GM12874 (cell line): ENCODE measurements at regions not wholly inside any gene's neighbourhood (a gene's known extent, or its start where the extent isn't known, plus 50 kb on each side); places are given as distances from the start of the nearest gene placed in this dataset.

Source experiments
- TF ChIP-seq, protein P1 (sequence below): IDR thresholded peaks from 2 replicates; pipeline ENCODE4 v1.5.1; 2011; ENCODE audit warnings: low read depth, mild to moderate bottlenecking, control low read depth, low read length, moderate library complexity; ENCODE audit not compliant: insufficient read depth

DNA sequence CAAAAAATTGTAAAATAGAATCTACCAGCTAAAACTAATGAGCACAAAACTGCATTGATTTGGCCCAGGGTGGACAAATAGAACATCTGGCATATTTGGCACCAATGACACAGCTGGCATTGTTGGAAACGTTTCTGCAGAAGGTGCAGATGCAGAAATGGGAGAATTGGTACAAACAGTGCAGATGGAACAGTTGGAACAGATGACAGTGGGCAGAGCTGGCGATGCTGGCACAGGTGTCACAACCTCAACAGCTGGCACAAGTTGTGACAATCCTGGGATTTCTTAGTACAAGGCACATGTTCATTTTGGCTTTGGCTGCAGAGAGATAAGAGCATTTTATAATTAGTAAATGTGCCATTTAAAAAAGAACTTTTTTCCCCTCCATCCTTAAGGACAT is 91.1 kb upstream of the ZBTB18 start:
- TF ChIP-seq, protein P1, sequence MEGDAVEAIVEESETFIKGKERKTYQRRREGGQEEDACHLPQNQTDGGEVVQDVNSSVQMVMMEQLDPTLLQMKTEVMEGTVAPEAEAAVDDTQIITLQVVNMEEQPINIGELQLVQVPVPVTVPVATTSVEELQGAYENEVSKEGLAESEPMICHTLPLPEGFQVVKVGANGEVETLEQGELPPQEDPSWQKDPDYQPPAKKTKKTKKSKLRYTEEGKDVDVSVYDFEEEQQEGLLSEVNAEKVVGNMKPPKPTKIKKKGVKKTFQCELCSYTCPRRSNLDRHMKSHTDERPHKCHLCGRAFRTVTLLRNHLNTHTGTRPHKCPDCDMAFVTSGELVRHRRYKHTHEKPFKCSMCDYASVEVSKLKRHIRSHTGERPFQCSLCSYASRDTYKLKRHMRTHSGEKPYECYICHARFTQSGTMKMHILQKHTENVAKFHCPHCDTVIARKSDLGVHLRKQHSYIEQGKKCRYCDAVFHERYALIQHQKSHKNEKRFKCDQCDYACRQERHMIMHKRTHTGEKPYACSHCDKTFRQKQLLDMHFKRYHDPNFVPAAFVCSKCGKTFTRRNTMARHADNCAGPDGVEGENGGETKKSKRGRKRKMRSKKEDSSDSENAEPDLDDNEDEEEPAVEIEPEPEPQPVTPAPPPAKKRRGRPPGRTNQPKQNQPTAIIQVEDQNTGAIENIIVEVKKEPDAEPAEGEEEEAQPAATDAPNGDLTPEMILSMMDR, result no peak

DNA sequence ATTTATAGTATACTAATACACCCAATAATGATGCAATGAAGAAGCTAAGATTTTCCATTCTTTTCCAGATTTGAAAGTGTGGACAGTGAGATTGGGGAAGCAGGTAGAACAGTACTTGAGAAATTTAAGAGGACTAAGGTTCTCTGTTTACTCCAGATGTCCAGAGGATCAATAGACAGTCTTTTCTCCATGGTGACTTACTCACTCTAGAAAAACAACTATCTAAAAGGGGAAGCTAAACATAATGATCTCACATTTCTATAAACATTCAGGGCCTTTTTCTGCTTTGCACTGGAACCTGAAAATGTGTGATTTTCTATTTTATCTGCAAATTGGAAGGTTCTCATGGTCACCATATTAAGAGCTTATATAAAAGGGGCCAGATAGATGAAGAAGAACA is 93.9 kb upstream of the ZBTB18 start:
- TF ChIP-seq, protein P1, result no peak

DNA sequence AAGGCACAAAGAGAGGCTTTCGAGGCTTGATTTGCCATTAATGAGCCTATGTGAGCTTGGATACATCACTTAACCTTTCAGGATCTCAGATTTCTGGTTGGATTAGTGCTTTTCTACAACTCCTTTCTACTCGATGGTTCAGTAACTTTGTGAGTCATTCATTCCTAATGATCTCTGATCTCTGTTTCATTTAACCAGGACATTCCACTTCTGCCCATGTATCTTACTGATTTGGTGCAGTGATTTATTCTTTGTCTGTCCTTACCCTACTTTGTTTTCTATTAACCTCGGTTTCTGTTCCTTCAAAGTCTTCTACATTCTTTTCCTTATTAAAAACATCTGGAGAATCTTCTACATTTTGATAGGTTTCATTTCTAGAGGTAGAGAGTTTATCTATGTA is 94.6 kb upstream of the ZBTB18 start:
- TF ChIP-seq, protein P1, result no peak

DNA sequence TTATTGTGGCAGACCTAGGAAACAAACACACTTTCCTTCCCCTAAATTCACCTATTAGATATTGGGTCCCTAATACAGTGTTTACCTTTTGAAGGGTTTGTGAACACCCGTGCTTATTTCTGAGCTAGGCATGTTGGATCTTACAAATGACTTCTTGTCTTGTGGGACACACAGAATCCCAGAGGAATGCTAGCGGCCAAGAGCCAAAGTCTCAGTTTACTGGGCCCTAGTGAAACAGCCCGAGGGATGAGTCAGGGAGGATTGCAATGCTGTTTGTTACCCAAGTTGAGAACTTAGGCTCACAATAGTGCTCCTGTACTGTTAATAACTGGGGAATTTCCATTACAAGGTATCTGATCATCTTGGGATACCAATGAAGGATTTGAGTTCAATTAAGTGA is 100.1 kb upstream of the AKT3 start:
- TF ChIP-seq, protein P1, result no peak

DNA sequence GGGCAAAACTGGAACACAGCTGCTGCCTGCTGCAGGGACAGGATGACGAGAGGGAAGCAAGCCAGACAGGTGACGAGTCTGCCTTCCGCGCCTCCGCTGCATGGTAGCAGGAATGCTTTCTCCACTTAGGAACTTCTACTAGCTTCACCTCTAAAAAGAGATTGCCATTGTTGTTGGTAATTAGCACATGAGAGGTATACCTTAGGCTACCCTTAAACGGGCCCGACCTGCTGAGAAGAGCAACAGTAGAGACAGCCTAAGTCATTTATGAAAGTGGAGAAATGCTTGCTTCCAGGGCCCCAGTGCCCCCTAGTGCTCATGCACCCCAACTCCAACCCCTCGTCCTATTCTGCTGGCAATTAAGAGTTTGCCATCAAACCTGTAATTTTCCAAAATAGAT is 96.9 kb upstream of the AKT3 start:
- TF ChIP-seq, protein P1, result peak; percentile 64

DNA sequence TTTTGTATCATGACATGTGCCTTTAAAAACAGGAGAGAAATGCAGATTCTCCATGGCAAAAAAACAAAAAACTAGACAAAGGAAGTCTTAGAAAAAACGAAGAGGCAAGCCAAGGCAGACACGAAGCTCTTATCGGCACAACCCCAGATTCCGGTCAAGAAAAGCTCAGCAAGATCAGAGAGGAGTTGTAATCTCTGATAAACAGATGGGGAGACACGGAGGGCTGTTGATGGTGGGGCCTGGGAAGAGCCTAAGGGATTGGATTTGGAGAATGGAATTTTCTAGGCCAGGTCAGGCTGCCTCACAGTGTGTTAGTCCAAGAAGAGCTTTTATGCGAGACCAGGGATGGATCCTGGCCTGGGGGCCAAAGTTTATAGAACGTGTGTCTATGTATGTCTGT is 96.2 kb upstream of the AKT3 start:
- TF ChIP-seq, protein P1, result no peak

DNA sequence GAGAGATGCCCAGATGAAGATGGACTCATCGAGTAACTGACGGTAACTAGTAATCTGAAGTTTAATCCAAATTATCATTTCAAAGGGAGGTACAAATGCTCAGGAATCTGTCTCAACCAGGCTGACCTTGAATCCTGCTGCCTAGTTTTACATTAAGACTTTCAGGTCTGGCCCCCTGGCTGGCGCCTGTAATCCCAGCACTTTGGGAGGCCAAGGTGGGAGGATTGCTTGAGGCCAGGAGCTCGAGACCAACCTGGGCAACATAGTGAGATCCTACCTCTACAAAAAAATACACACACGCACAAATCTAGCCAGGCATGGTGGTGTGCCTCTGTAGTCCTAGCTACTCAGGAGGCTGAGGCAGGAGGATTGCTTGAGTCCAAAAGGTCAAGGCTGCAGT is 95.7 kb upstream of the AKT3 start:
- TF ChIP-seq, protein P1, result no peak
